GM18511 (cell line): ENCODE measurements at regions not wholly inside any gene's neighbourhood (a gene's known extent, or its start where the extent isn't known, plus 50 kb on each side); places are given as distances from the start of the nearest gene placed in this dataset.
"Not testable (repeated sequence)": the region's sequence is repeated elsewhere in the genome, so short reads cannot be mapped to it uniquely, and the experiment has no call there.

Experiments used
- ATAC-seq: cut with Tn5 transposase; IDR thresholded peaks from one replicate; pipeline ENCODE4 v1.9.1; 2021; ENCODE audit warnings: mild to moderate bottlenecking, moderate library complexity; ENCODE audit not compliant: unreplicated experiment

- no peak for ATAC-seq
Measured at GRCh38 chr6:4360920-4361319, 225.5 kb upstream of the ECI2 start.

GRCh38 chr6:4359108-4359730 lies 223.8 kb upstream of the ECI2 start:
- no peak for ATAC-seq

- ATAC-seq, result no peak
Measured at GRCh38 chr6:4358414-4359107, 223.2 kb upstream of the ECI2 start.

- ATAC-seq, result not testable (repeated sequence)
Measured at GRCh38 chr6:4357660-4358152, 222.3 kb upstream of the ECI2 start.

- ATAC-seq, result no peak
Measured at GRCh38 chr6:4356899-4357659, 221.7 kb upstream of the ECI2 start.

GRCh38 chr6:4355241-4355640 lies 219.9 kb upstream of the ECI2 start:
- no peak for ATAC-seq

- ATAC-seq, result no peak
Measured at GRCh38 chr6:4354181-4354580, 218.8 kb upstream of the ECI2 start.

- ATAC-seq, result no peak
Measured at GRCh38 chr6:4352731-4353130, 217.4 kb upstream of the ECI2 start.

GRCh38 chr6:4352322-4352669 lies 216.9 kb upstream of the ECI2 start:
- ATAC-seq, result no peak

GRCh38 chr6:4351520-4352321 lies 216.3 kb upstream of the ECI2 start:
- no peak for ATAC-seq

- no peak for ATAC-seq
Measured at GRCh38 chr6:4350567-4351519, 215.5 kb upstream of the ECI2 start.

- ATAC-seq, result no peak
Measured at GRCh38 chr6:4349931-4350330, 214.6 kb upstream of the ECI2 start.

GRCh38 chr6:4349323-4349722 lies 213.9 kb upstream of the ECI2 start:
- no peak for ATAC-seq

- no peak for ATAC-seq
Measured at GRCh38 chr6:4348462-4349112, 213.2 kb upstream of the ECI2 start.

- ATAC-seq, result no peak
Measured at GRCh38 chr6:4347877-4348276, 212.5 kb upstream of the ECI2 start.

- ATAC-seq, result no peak
Measured at GRCh38 chr6:4346659-4347333, 211.4 kb upstream of the ECI2 start.

- ATAC-seq, result no peak
Measured at GRCh38 chr6:4345543-4345942, 210.2 kb upstream of the ECI2 start.

GRCh38 chr6:4344317-4344899 lies 209.0 kb upstream of the ECI2 start:
- no peak for ATAC-seq
